PC-9 (cell line): ENCODE measurements at regions not wholly inside any gene's neighbourhood (a gene's known extent, or its start where the extent isn't known, plus 50 kb on each side); places are given as distances from the start of the nearest gene placed in this dataset.

Source experiments
- BruUV-seq: library from RNA; stranded (reverse); fragments of 400-500 nt; replicated peaks from 2 replicates; lab custom pipeline; 2021; lab: Mats Ljungman, UMichigan
- CTCF ChIA-PET: fragments of 300-600 bp; sonication (Branson Sonifier 250); formaldehyde crosslinking; loops from one replicate; lab custom pipeline; 2022; ENCODE audit warnings: antibody characterized with exemption; lab: Charles Lee
- POLR2A ChIA-PET: fragments of 300-600 bp; sonication (Branson Sonifier 250); formaldehyde crosslinking; loops from one replicate; lab custom pipeline; 2022; ENCODE audit warnings: antibody characterized with exemption; ENCODE audit not compliant: unreplicated experiment; lab: Charles Lee
- DNase-seq, 2 experiments: peaks; one replicate each; pipeline versions ENCODE4 v3.0.0 to v3.0.0-alpha.2; 2015 to 2022; ENCODE audit warnings: mixed read lengths in 1 of 2
- H2AFZ ChIP-seq: fragments of 200-600 bp; sonication (generic); 2 replicates; pipeline ENCODE4 v1.8.1; 2017; ENCODE audit warnings: antibody characterized with exemption
- H3F3A ChIP-seq: fragments of 200-600 bp; sonication (generic); 2 replicates; pipeline ENCODE4 v1.8.1; 2017; ENCODE audit warnings: antibody characterized with exemption, mild to moderate bottlenecking, low read depth; ENCODE audit not compliant: insufficient read depth
- H3K27ac ChIP-seq: fragments of 200-600 bp; sonication (generic); 2 replicates; pipeline ENCODE4 v1.6.1; 2016; ENCODE audit warnings: mixed run types
- H3K27me3 ChIP-seq: fragments of 200-600 bp; sonication (generic); 2 replicates; pipeline ENCODE4 v1.6.1; 2016; ENCODE audit warnings: low read depth, mixed run types; ENCODE audit not compliant: insufficient read depth
- H3K36me3 ChIP-seq: fragments of 200-600 bp; sonication (generic); 2 replicates; pipeline ENCODE4 v1.6.1; 2016; ENCODE audit warnings: low read depth, mixed run types
- H3K4me1 ChIP-seq: fragments of 200-600 bp; sonication (generic); replicated peaks from 2 replicates; pipeline ENCODE4 v1.6.1; 2016; ENCODE audit warnings: mixed run types; ENCODE audit not compliant: insufficient read depth
- H3K4me2 ChIP-seq: fragments of 200-600 bp; sonication (generic); 2 replicates; pipeline ENCODE4 v1.6.1; 2017; ENCODE audit warnings: mixed run types
- H3K4me3 ChIP-seq: fragments of 200-600 bp; sonication (generic); 2 replicates; pipeline ENCODE4 v1.6.1; 2016; ENCODE audit warnings: mixed run types
- H3K79me2 ChIP-seq: fragments of 200-600 bp; sonication (generic); 2 replicates; pipeline ENCODE4 v1.6.1; 2017; ENCODE audit warnings: low read depth, mixed run types
- H3K9me2 ChIP-seq: fragments of 200-600 bp; sonication (generic); 2 replicates; pipeline ENCODE4 v1.8.1; 2017; ENCODE audit warnings: mild to moderate bottlenecking; ENCODE audit not compliant: insufficient read depth
- H3K9me3 ChIP-seq: fragments of 200-600 bp; sonication (generic); 2 replicates; pipeline ENCODE4 v1.8.1; 2016; ENCODE audit warnings: low read depth; ENCODE audit not compliant: insufficient read depth
- H4K20me1 ChIP-seq: fragments of 200-600 bp; sonication (generic); 2 replicates; pipeline ENCODE4 v1.8.1; 2017; ENCODE audit not compliant: insufficient read depth
- EZH2 ChIP-seq: fragments of 200-600 bp; sonication (generic); IDR thresholded peaks from 2 replicates; pipeline ENCODE4 v1.8.0; 2017; ENCODE audit warnings: antibody characterized with exemption, low read depth
- intact Hi-C: fragments of 100-400 bp; cut with micrococcal nuclease; formaldehyde crosslinking; loops from one replicate; pipeline ENCODE4 v1.10.0; 2022; ENCODE audit not compliant: unreplicated experiment
- TF ChIP-seq, protein P1 (sequence below): fragments of 200-600 bp; sonication (generic); conservative IDR thresholded peaks from 2 replicates; pipeline ENCODE4 v1.6.1; 2017; ENCODE audit warnings: mixed run types, antibody characterized with exemption, mild to moderate bottlenecking, moderate library complexity

DNA sequence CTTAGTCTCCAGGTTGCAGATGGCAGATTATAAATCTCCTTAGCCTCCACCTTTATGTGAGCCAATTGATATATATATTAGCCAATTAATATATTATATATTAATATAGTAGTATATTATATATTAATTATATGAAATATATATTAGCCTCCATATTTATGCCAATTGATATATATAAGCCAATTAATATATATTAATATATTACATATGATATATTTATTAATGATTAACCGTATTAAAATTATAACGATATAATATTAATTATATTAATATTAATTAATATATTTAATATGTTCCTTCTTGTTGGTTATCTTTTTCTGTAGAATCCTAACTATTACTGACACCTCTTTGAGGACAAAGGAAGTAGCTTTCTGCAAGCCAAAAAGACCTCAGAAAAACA, 972.5 kb downstream of the GBE1 start:
- H3K9me3 ChIP-seq = no peaks in the 10 kb centered on the region
- no peaks in the 10 kb centered on the region for H3K27me3 ChIP-seq
- BruUV-seq = no TSS peak
- no peaks in the 10 kb centered on the region for H3K4me1 ChIP-seq
- POLR2A ChIA-PET = no interaction called here
- no peak overlapping the region for H2AFZ ChIP-seq
- CTCF ChIA-PET = no interaction called here
- H3K79me2 ChIP-seq = no peaks in the 10 kb centered on the region
- no peaks in the 10 kb centered on the region for H3F3A ChIP-seq
- TF ChIP-seq, protein P1, sequence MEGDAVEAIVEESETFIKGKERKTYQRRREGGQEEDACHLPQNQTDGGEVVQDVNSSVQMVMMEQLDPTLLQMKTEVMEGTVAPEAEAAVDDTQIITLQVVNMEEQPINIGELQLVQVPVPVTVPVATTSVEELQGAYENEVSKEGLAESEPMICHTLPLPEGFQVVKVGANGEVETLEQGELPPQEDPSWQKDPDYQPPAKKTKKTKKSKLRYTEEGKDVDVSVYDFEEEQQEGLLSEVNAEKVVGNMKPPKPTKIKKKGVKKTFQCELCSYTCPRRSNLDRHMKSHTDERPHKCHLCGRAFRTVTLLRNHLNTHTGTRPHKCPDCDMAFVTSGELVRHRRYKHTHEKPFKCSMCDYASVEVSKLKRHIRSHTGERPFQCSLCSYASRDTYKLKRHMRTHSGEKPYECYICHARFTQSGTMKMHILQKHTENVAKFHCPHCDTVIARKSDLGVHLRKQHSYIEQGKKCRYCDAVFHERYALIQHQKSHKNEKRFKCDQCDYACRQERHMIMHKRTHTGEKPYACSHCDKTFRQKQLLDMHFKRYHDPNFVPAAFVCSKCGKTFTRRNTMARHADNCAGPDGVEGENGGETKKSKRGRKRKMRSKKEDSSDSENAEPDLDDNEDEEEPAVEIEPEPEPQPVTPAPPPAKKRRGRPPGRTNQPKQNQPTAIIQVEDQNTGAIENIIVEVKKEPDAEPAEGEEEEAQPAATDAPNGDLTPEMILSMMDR = no peak
- no peak for TF ChIP-seq EZH2
- no peaks in the 10 kb centered on the region for H3K9me2 ChIP-seq
- DNase-seq = no peak
- no peak overlapping the region for H3K27ac ChIP-seq
- H3K36me3 ChIP-seq = no peaks in the 10 kb centered on the region
- H4K20me1 ChIP-seq = no peaks in the 10 kb centered on the region
- H3K4me3 ChIP-seq = no peak overlapping the region
- no peak overlapping the region for H3K4me2 ChIP-seq
- intact Hi-C loops = no loop called here

DNA sequence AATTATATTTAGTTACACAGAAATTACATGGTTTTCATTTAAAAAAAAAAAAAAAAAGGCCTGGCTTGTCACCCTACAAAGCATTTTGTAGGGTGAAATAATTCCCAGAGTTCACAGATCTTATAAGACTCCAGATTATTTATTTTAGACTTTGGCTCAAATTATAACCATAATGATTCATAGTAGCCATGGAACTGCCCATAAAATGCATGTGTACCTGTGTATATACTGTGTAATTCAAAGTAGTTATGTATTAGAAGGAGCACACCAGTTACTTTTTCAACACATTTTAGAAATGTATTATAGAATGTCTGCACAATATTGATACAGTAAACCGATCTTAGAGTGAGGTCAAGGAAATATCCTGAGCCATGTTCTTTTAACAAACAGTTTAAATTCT, 975.6 kb downstream of the GBE1 start:
- Histone ChIP-seq H3K4me2 (no peak overlapping the region), H2AFZ (no peak overlapping the region), H3K4me1 (no peaks in the 10 kb centered on the region), H3F3A (no peaks in the 10 kb centered on the region), H3K9me3 (no peaks in the 10 kb centered on the region), H3K4me3 (no peak overlapping the region), H3K36me3 (no peaks in the 10 kb centered on the region), H4K20me1 (no peaks in the 10 kb centered on the region), H3K27me3 (no peaks in the 10 kb centered on the region), H3K79me2 (no peaks in the 10 kb centered on the region), H3K27ac (no peak overlapping the region), H3K9me2 (no peaks in the 10 kb centered on the region)
- intact Hi-C loops = loop anchor here (2.0 kb wide), 1 partner anchor 457 kb away; no protein-coding TSS in a partner anchor
- ChIA-PET CTCF (no interaction called here), POLR2A (no interaction called here)
- DNase-seq = no peak
- TF ChIP-seq, protein P1 = no peak
- TF ChIP-seq EZH2 = no peak
- no TSS peak for BruUV-seq

DNA sequence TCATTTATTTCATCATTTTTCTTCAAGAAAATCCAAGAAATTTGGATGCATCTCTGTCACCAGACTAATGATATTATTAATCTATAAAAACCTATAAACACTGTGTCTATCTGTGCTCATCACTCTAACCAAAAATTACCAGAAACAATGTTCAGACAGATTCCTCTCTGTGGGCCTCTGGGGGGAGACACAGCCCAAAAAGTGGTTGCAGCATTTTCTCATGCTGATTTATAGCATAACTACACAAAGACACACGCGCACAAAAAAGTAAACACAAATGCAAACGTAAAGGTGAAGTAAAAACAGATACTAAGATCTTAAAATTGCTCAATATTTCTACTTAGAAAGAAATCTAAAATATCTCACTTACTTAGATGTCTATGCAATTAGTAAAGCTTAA, 976.0 kb downstream of the GBE1 start:
- H3F3A ChIP-seq = no peaks in the 10 kb centered on the region
- TF ChIP-seq, protein P1 = peak; percentile 42; the same call in 1 of the 2 replicates
- TF ChIP-seq EZH2 = no peak
- H2AFZ ChIP-seq = no peak overlapping the region
- no peak overlapping the region for H3K4me3 ChIP-seq
- H3K27ac ChIP-seq = no peak overlapping the region
- H3K27me3 ChIP-seq = no peaks in the 10 kb centered on the region
- H3K9me2 ChIP-seq = no peaks in the 10 kb centered on the region
- no peak overlapping the region for H3K4me2 ChIP-seq
- no TSS peak for BruUV-seq
- no peaks in the 10 kb centered on the region for H3K36me3 ChIP-seq
- no peaks in the 10 kb centered on the region for H3K4me1 ChIP-seq
- no peaks in the 10 kb centered on the region for H3K9me3 ChIP-seq
- intact Hi-C loops = no loop called here
- ChIA-PET POLR2A (no interaction called here), CTCF (no interaction called here)
- no peaks in the 10 kb centered on the region for H3K79me2 ChIP-seq
- H4K20me1 ChIP-seq = no peaks in the 10 kb centered on the region
- DNase-seq = peak in 1 of 2 experiments; percentile 8
